HK-2 (cell line): ENCODE measurements at regions not wholly inside any gene's neighbourhood (a gene's known extent, or its start where the extent isn't known, plus 50 kb on each side); places are given as distances from the start of the nearest gene placed in this dataset.
"Not testable (repeated sequence)": the region's sequence is repeated elsewhere in the genome, so short reads cannot be mapped to it uniquely, and the experiment has no call there.

Source experiments
- DNase-seq: peaks from one replicate; pipeline ENCODE4 v3.0.0-alpha.2; 2018; ENCODE audit not compliant: unreplicated experiment

DNA sequence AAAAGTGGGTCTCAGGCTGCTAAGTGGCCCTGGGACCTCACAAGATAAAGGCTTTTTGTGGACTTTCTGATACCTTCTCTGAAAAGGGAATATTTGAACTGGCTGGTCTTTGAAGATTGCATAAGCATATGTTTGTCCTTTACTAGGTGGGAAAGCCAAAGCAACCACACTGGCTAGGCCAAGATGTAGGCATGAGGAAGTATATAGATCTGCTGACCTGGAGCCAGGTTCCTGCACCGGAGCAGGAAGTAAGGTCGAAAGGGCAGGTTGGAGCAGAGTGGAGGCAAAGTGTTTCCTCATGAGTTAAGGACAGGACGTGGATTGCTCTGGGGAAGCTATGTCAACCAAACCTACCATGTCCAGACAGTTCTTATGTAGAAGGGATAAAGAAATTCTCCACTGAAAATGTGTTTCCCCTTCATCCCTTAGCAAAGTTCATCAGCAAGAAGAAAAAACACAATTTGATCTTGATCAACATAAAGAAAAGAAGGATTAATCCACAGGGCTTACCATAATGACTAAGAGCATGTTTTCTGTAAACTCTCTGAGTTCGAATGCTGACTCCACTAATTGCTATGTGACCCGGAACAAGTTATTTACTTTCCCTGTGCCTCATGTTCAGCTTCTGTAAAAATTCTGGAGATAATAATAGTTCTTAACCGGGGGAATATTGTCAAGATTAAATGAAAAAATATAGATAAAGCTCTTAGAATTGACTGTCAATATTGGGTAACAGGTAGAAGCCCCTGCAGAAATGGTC, 156.1 kb upstream of the SRD5A2 start:
- no peak for DNase-seq

DNA sequence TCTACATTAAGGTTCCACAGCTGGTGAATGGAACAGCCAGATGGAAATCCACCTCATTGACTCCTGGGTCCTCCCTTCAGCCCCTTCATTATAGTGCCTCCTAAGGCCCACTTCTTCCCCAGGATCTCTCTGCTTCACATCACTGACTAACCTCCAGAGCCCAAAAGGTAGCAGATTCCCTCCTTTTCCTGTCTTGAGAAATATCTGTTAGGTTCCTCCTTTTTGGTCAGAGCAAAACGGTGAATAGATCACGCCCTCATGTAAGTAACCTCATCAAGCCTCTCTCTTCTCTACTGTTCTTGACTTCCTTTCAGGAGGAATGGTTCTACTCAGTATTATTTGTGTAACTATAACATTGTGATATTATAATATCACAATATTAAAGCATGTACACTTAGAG, 155.0 kb upstream of the SRD5A2 start:
- no peak for DNase-seq

DNA sequence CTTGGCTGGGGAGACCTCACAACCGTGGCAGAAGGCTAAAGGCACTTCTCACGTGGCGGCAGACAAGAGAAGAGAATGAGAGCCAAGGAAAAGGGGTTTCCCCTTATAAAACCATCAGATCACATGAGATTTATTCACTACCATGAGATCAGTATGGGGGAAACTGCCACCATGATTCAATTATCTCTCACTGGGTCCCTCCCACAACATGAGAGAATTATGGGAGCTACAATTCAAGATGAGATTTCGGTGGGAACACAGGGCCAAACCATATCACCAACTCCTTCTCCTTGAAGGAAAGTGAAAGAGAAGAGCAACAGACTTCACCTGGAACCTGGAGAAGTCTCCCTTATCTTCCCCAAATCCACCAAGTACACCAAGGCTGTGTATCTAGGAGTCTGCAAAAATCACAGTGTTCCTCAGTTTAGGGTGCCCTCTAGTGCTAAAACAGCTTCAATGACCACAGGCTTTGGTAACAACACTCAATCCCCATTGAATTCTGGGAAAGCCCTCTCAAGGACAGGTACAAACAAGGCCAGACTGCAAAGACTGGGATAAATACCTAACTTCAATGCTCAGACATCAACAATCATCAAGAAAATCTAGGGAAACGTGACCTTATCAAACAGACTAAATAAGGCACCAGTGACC, 148.8 kb upstream of the SRD5A2 start:
- DNase-seq = peak; percentile 5

DNA sequence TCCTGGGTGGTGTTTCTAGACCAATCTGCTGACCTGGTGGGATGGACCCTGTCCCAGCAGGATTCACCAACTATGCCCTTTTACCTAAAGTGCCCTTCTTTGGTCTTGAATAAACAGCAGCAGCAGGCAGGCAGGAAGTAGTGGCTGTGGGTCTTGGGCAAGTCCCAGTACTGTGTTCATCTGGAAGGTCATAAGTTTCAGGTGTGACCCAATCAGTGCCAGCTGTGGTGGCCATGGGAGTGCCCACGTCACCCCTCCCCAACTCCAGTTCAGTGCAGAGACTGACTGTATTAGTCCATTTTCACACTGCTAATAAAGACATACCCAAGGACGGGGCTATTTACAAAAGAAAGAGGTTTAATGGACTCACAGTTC, 148.3 kb upstream of the SRD5A2 start:
- no peak for DNase-seq

DNA sequence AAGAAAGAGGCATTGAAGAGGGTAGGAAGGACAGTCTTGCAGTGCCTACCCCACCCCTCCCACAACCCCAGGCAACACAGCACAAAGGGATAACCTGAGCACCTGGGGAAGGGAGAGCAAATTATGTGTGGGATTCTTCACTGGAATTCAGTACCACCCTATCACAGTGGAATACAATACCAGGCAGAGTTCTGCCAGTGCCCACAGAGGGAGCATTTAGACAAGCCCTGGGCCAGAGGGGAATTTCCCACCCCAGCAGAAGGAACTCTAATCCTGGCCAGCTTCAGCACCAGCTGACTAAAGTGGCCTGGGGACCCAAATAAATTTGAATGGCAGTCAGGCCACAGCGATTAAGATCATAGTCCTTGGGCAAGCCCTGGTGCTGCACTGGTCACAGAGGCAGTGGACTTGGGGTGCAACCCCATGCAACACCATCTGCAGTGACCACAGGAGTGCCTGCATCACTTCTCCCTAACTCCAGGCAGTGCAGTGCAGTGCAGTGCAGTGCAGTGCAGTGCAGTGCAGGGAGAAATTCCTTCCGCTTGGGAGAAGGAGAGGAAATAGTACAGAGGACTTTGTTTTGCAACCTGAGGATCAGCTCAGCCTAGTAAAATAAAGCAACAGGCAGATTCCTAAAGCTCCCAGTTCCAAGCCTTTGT, 147.8 kb upstream of the SRD5A2 start:
- no peak for DNase-seq

DNA sequence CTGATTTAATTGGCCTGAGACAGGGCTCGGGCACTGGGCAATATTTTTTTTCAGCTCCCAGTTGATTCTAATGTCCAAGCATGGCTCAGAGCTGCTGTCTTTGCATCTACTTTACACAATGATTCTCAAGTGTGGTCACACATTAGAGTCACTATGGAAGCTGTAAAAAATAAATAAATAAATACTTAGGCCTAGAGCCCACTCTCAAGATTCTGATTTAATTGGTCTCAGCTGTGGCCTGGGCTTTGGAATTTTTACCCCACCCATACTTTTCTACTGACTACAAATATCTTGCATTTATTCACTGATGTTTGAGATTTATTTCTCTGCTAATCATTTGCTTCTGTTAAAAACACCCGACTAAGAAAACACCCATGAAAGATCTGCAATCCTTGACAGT, 145.7 kb upstream of the SRD5A2 start:
- DNase-seq = no peak

DNA sequence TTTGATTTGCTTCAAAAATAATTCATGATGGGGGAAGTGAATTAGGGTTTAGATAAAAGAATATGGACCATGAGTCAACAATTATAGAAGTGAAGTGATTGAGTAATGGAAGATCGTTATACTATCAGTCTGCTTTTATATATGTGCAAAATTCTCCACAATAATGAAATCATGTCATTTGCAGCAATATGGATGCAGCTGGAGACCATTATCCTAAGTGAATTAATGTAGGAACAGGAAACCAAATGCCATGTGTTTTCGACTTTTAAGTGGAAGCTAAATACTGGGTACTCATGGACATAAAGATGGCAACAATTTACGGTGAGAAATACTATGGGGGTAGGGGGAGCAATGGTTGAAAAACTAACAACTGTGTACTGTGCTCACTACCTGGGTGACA, 144.7 kb upstream of the SRD5A2 start:
- no peak for DNase-seq

DNA sequence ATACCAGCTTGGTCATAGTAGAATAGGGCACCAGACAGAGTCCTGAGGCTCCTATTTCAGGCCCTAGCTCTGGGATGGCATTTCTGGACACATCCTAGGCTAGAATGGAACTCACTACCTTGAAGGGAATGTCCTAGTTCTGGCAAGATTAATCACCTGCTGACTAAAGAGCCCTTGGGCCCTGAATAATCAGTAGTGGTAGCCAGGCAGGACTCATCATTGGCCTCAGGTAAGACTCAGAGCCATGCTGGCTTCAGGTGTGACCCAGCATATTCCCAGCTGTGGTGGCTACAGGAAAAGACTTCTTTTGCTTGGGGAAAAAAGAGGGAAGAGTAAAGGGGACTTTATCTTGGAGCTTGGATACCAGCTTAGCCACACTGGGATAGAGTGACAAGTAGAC, 131.0 kb upstream of the SRD5A2 start:
- DNase-seq = no peak

DNA sequence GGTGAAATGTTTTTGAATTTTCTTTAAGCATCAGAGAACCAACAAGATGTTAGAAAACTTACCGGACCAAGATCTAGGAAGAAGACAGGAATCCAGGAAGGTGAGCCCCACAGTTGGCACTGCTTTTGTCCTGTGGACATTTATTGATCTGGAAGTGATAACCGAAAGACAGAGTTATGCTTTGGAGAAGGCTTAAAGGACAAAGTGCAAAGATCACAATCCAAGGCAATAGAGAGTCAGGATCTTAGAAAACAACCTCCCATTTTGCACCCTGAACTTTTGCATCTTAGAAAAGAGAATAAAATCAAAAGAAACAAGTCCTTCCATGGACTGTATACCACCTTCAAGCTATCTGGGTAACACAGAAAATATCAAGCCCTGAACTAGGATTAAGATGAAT, 129.4 kb upstream of the SRD5A2 start:
- DNase-seq = no peak

DNA sequence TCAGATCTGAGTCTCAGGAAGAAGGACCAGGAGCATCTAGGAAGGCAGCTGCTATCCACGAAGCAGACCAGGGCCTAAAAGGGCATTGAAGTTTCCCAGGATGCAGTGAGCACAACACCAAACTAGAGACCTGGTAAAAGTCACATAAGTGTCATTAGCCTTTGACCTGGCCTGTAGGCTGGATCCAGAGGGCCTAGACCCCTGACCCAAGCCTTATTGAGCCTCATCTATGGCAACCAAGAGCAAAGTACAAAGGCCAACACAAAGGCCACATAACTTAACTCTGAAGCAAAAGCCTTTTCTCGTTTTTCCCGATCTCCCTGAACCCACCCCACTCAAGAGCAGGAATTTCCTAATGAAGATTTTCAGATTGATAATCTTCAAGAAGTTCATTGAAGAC, 127.3 kb upstream of the SRD5A2 start:
- no peak for DNase-seq

DNA sequence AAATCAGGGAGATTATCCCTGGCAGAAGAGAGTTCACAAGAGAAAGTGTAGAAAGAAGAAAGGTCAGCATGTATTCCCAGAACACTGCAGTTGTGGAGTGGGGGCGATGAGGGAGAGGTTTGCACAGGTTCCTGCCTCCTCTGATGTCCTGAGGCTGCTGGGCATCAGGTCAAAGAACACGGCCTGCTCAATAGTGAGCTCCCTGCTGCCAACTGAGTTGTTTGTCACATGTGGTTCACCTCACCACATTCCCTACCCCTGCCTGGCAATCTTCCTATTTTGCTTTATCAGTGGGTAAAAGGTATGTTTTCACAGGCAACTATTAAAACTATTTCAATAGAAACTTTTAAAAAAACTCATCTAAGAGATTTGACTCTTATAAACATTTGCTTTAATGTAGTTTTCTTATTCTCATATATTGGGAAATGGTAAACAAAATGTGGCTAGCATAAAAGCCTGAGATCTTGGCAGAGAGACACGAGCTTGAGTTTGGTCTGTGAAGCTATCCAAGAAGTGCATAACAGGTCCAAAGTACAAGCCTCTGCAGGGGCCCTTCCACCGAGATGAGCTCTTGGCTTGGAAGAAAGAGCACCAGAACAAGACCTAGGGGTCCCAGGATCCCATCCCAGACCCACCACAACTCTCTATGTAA, 123.9 kb upstream of the SRD5A2 start:
- no peak for DNase-seq

DNA sequence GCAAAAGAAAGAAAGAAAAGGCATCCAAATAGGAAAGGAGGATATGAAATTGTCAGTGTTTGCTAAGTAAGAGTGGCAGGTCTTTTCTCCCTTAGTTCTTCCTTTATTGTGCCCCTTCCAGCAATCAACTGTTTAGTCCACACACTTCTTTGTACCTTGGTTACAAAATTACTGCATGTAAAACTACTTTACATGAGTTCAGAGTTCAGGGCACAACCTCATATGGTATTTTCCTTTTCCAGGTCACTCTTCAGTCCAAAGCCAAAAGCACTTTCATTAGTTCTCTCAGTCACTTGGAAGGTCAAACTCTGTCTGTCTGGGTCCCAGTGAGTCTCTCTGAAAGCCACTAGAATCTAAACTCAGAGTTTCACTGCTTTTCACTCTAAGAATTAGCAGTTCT, 122.5 kb upstream of the SRD5A2 start:
- no peak for DNase-seq

DNA sequence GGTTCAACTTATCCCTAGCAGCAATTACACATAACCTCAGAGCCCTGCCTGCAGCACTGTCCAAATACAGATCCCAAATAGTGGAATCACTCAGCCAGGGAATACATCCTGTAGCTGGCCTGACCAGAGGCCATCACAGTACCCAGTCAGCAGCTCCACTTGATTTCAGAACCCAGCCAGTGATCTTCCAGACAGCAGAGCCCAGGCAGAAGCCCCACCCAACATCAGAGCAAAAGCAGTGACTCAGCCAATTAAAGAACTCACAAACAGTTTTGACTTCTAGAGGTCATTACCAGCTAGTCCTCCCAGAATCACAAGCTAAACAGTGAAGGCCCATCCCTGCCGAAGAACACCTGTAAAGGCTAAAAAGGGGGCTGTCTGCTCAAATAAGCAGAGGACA, 118.0 kb upstream of the SRD5A2 start:
- no peak for DNase-seq

DNA sequence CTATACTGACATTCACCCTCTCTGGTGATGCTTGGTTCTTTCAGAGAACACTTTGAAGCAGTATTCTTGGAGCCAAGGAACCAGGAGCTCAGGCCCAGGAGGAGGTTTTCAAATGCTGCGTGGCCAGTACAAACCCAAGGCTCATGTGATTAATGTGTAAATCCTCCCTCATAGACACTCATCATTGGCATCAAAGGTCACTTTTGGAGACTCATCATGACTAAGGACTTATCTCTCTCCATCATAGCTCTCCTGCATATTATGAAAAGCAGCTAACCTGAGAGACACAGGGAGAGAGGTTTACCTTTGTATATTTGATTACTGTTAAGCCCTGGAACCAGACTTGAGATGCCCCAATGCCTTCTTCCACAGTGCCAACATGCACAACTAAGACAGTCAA, 115.3 kb upstream of the SRD5A2 start:
- no peak for DNase-seq

DNA sequence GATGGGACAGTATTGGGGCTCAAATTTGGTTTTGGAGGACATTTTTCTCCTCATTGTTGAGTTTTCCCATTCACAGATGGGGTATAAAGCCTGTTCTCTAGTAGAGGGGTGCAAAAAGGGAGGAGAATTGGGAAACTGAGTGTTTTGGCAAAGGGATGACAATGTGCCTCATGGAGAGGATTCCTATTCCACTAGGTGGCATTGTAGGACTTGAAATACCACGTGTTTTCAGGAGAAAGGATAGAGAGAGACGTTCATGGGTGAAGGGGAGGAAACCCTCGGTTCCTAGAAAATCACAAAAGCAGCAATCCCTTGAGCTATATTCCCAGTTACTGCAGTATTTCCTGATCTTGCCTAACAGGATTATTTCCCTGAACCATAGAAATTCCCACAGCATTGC, 113.7 kb upstream of the SRD5A2 start:
- DNase-seq = no peak

DNA sequence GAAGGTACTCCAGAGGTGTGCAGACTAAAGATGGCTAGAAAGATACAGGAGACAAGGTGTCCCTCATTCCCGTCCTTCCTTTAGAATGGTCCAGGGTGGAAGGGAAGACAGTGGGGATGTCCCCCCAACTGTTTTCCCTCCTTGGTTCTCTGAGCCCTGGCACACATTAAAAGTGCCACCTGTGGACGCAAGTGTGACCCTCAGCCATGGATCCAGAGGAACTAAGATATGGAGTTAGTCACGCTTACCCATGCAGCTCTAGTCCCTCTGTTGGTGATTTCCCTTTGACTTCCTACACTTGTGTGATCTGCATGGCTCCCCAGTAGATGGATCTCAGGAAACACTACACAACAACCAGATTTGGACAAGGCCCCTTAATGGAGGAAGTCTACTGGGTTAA, 113.1 kb upstream of the SRD5A2 start:
- no peak for DNase-seq

DNA sequence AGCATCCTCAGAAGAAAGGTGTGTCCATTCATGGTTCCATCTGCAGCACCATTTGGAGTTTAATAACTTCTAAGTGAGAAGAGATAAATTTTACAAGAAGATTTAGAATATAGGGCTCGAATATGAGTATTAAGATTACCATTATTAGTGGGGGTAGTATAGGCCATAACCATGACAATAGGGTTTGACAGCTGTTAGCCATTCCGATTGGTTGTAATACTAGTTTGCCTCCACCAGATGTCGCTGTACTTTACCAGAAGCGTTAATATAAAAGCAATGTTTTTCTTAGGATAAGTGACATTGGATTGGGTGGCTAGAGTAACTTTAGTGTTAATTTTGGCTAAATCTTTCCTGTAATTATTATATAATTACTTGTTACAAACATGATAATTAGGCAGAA, 107.5 kb upstream of the SRD5A2 start:
- no peak for DNase-seq

DNA sequence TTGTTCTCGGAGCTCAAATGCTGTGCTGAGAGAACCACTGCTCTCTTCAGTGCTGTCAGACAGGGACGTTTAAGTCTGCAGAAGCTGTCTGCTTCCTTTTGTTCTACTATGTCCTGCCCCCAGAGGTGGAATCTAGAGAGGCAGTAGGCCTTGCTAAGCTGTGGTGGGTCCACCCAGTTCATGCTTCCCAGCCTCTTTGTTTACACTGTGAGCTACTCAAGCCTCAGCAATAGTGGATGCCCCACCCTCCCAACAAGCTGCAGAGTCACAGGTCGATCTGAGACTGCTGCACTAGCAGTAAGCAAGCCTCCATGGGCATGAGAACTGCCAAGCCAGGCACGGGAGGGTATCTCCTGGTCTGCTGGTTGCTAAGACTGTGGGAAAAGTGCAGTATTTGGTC, 102.8 kb upstream of the SRD5A2 start:
- DNase-seq = not testable (repeated sequence)

DNA sequence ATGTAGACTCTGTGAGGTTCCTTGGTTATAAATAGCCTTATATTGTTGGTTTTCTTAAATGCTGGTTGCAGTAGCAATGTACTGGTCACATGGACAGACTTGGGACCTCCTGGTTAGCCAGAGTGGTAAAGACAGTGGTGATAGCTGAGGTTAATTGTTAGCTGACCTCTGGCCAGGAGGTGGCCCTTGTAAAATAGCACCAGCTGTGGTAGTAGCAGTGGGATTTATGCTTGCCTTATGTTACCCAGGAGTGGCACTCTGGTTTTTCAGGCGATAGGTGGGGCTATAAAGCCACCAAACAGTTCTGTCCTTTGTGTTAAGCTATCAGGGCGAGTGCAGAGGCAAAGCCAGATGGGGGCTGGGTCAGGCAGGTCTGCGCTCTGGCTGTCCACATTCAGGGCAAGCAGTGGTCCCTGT, 94.8 kb upstream of the SRD5A2 start:
- DNase-seq = no peak

DNA sequence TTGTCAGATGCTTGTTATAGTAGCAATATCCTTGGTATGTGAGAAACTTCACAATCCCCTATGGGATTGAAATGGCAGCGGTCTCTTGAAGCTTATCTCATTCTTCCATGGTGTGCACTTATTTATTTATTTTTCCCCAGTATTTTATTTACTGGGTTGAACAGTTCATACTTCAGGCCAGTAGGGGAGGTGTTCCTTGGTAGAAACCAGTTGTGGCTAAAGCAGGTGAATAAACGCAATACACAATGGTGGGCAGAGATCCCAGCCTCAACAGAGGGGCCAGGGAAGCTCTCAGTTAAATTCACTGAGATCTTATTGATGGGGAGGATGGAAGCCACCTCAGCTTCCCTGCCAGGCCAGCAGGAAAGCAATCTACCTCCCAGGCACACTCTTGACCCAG, 93.7 kb upstream of the SRD5A2 start:
- no peak for DNase-seq

DNA sequence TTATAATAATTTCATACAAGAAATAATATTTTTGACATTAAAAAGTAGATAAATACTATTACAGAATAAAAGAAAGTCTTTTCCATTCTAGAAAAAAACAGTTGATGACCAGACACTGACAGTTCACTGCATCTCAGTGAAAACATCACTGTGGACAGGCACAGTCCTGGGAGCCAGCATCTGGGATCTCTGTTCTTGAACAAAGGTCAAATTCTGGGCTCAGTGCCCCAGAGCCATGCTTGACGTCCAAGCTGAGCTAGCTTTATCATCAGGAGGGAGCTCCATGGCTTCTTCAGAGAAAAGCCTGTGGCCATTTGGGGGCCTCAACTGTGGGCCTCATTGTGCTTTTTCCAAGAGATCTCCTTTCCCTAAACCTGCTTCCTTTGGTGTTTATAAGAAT, 86.1 kb upstream of the SRD5A2 start:
- DNase-seq = no peak

DNA sequence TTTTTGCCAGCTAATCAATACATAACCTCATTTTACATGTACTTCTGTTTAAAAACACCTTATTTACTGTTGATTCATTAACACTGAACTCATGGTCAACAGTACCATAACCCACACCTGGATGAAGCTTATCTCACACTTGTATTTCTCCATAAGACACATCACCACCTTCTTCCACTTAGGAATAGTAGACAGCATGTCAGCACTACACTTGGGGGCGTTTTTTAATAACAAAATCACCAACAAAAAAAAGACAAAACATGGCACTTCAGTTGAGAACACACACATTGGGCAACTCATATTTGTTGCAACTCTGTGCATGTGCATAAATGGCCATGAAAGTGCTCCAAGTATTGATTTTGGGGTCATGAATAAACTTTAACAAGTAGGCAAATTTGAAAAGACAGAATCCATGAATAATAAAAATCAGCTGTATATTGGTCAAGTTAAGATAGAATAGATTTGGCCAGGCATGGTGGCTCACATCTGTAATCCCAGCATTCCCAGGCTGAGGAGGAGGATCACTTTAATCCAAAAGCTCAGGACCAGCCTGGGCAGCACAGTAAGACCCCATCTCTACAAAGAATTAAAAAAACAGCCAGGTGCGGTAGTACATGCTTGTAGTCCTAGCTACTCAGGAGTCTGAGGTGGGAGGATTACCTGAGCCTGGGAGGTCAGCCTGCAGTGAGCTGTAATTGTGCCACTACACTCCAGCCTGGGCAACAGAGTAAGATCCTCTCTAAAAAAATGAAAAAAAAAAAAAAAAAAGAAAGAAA, 84.4 kb upstream of the SRD5A2 start:
- DNase-seq = no peak
